DMS 273 (cell line): ENCODE measurements at regions not wholly inside any gene's neighbourhood (a gene's known extent, or its start where the extent isn't known, plus 50 kb on each side); places are given as distances from the start of the nearest gene placed in this dataset.

Experiments used
- DNase-seq: peaks from one replicate; lab custom pipeline; 2025; ENCODE audit not compliant: unreplicated experiment; lab: John Stamatoyannopoulos, UW

GRCh38 chr7:31455844-31456243 lies 58.0 kb upstream of the ITPRID1 start:
- DNase-seq: no peak

GRCh38 chr7:31456646-31457368 lies 57.1 kb upstream of the ITPRID1 start:
- DNase-seq: peak; percentile 78

- peak; percentile 42 for DNase-seq
Measured at GRCh38 chr7:31457551-31457950, 56.3 kb upstream of the ITPRID1 start.

- no peak for DNase-seq
Measured at GRCh38 chr7:31458203-31458602, 55.7 kb upstream of the ITPRID1 start.

- DNase-seq: no peak
Measured at GRCh38 chr7:31462636-31463035, 51.3 kb upstream of the ITPRID1 start.
